ENCODE measurements at regions not wholly inside any gene's neighbourhood (a gene's known extent, or its start where the extent isn't known, plus 50 kb on each side); places are given as distances from the start of the nearest gene placed in this dataset.

GRCh38 chr3:98655666-98656065, 62.3 kb upstream of the CPOX start:
- H3K9me3 ChIP-seq = no peaks in the 10 kb centered on the region
- H3K27me3 ChIP-seq = no peaks in the 10 kb centered on the region
- H3K4me3 ChIP-seq = no peak overlapping the region
- no peak for TF ChIP-seq CTCF (IDR thresholded peaks at IDR 0.05)
- DNase-seq (ENCODE audit: low spot score) = no peak
- no peak overlapping the region for H3K27ac ChIP-seq
- no peaks in the 10 kb centered on the region for H3K4me1 ChIP-seq
- H3K36me3 ChIP-seq = no peaks in the 10 kb centered on the region

GRCh38 chr3:98657457-98657856, 64.0 kb upstream of the CPOX start:
- TF ChIP-seq CTCF (IDR thresholded peaks at IDR 0.05) = no peak
- H3K4me3 ChIP-seq = peak overlapping the region in 1 of 2 donors; percentile 16
- no peak for DNase-seq (ENCODE audit: low spot score)

GRCh38 chr3:98662699-98663098, 69.3 kb upstream of the CPOX start:
- Histone ChIP-seq H3K36me3 (no peaks in the 10 kb centered on the region), H3K4me3 (no peak overlapping the region), H3K4me1 (no peaks in the 10 kb centered on the region), H3K27me3 (no peaks in the 10 kb centered on the region), H3K9me3 (no peaks in the 10 kb centered on the region), H3K27ac (no peak overlapping the region)
- no peak for DNase-seq (ENCODE audit: low spot score)
- no peak for TF ChIP-seq CTCF (IDR thresholded peaks at IDR 0.05)

More at GRCh38 chr3:98657457-98657856, 64.0 kb upstream of the CPOX start:
- Histone ChIP-seq H3K9me3 (no peaks in the 10 kb centered on the region), H3K27ac (no peak overlapping the region), H3K4me1 (no peaks in the 10 kb centered on the region), H3K27me3 (no peaks in the 10 kb centered on the region), H3K36me3 (no peaks in the 10 kb centered on the region)

DNA sequence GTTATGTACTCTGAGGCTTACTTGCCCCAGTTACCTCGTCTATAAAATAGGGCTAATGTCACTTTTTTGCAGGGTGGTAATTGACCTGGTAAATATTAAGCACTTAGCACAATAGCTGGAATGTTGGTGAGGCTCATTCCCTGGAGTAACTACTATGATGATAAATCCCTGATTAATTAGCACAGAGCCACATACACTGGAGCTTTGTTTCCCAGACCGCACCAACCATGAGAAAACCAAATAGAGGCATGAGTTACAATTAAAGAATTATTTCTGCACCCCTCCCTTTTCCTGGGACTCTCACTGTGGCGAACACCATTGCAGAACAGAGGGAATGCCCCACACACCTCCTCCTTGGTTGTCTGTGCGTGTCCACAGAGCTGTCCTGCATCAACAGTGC, 76.6 kb upstream of the CPOX start:
- Histone ChIP-seq H3K27ac (no peak overlapping the region), H3K27me3 (no peaks in the 10 kb centered on the region), H3K4me3 (no peak overlapping the region), H3K9me3 (no peaks in the 10 kb centered on the region), H3K36me3 (no peaks in the 10 kb centered on the region), H3K4me1 (no peaks in the 10 kb centered on the region)
- TF ChIP-seq CTCF (IDR thresholded peaks at IDR 0.05) = no peak
- DNase-seq (ENCODE audit: low spot score) = no peak

DNA sequence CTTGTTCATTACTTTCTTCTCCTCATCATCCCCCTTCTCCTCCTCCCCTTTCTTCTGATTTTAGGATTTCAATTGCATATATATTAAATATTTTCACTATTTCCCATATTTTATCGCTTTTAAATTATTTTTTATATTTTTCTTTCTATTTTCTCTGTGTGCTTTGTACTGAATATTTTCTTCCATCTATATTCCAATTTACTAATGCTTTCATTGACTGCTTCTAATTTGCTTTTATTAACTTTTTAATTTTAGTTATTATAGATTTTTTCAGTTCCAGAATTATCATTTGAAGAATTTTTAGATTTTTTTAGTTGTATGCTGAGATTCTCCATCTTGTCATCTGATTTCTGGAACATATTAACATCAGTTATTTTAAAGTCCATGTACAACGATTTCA, 83.2 kb upstream of the ST3GAL6 start:
- Histone ChIP-seq H3K4me1 (no peaks in the 10 kb centered on the region), H3K27me3 (no peaks in the 10 kb centered on the region), H3K9me3 (no peaks in the 10 kb centered on the region), H3K27ac (no peak overlapping the region), H3K36me3 (no peaks in the 10 kb centered on the region), H3K4me3 (no peak overlapping the region)
- no peak for DNase-seq (ENCODE audit: low spot score)
- TF ChIP-seq CTCF (IDR thresholded peaks at IDR 0.05) = no peak

GRCh38 chr3:98680723-98681122, 82.4 kb upstream of the ST3GAL6 start:
- no peak overlapping the region for H3K4me3 ChIP-seq
- no peak for TF ChIP-seq CTCF (IDR thresholded peaks at IDR 0.05)
- H3K4me1 ChIP-seq = no peaks in the 10 kb centered on the region
- no peaks in the 10 kb centered on the region for H3K9me3 ChIP-seq
- no peak overlapping the region for H3K27ac ChIP-seq
- no peaks in the 10 kb centered on the region for H3K27me3 ChIP-seq
- no peaks in the 10 kb centered on the region for H3K36me3 ChIP-seq
- no peak for DNase-seq (ENCODE audit: low spot score)

Measured in right atrium auricular region (tissue), 2 donors.